Sigmoid colon (tissue), 6 donors: ENCODE measurements at regions not wholly inside any gene's neighbourhood (a gene's known extent, or its start where the extent isn't known, plus 50 kb on each side); places are given as distances from the start of the nearest gene placed in this dataset.
A peak's percentile ranks its signal among the peaks of the same experiment; 100 is the strongest.

Source experiments
- DNase-seq: peaks from one replicate; pipeline ENCODE4 v3.0.0-alpha.2; 2019
- H3K27ac ChIP-seq, 4 donors: fragments of 200-600 bp; sonication (generic); one replicate each; pipeline ENCODE4 v1.5.1; 2016 to 2019; ENCODE audit warnings: mild to moderate bottlenecking in 1 of 4
- H3K27me3 ChIP-seq, 3 donors: fragments of 200-600 bp; sonication (generic); one replicate each; pipeline ENCODE4 v1.5.1; 2019; ENCODE audit warnings: mild to moderate bottlenecking in 1 of 3
- H3K36me3 ChIP-seq, 4 donors: fragments of 200-600 bp; sonication (generic); one replicate each; pipeline ENCODE4 v1.5.1; 2016 to 2019
- H3K4me1 ChIP-seq, 4 donors: fragments of 200-600 bp; sonication (generic); one replicate each; pipeline ENCODE4 v1.5.1; 2017 to 2019
- H3K4me3 ChIP-seq, 4 donors: fragments of 200-600 bp; sonication (generic); one replicate each; pipeline ENCODE4 v1.5.1; 2017 to 2019; ENCODE audit warnings: mild to moderate bottlenecking in 2 of 4, moderate library complexity in 1 of 4
- H3K9me3 ChIP-seq, 4 donors: fragments of 200-600 bp in 3 of 4; sonication (generic) in 3 of 4; one replicate each; pipeline versions ENCODE4 v1.5.1 to v1.6.1; 2013 to 2019
- EP300 ChIP-seq, 4 donors: sonication (generic); formaldehyde crosslinking; IDR thresholded peaks; one replicate each; pipeline ENCODE4 v1.6.1; 2017; ENCODE audit warnings: antibody characterized with exemption in 4 of 4
- POLR2A ChIP-seq, 2 donors: fragments of 450-650 bp; IDR thresholded peaks; one replicate each; pipeline ENCODE4 v1.6.1; 2016; ENCODE audit warnings: antibody characterized with exemption in 2 of 2, mild to moderate bottlenecking in 2 of 2, moderate library complexity in 2 of 2
- POLR2AphosphoS5 ChIP-seq, 4 donors: sonication (generic); formaldehyde crosslinking; IDR thresholded peaks; one replicate each; pipeline ENCODE4 v1.6.1; 2017; ENCODE audit warnings: antibody characterized with exemption in 4 of 4
- WGBS, 2 donors: extraction: QIAGEN DNeasy Blood & Tissue Kit; methylation state at CpG; one replicate each; pipeline ENCODE4 v1.1.7; 2013; 5-methylcytosine and 5-hydroxymethylcytosine counted together
- intact Hi-C: fragments of 100-400 bp; cut with DNase I; formaldehyde crosslinking; loops from one replicate; pipeline ENCODE4 v1.15.1; 2023
- TF ChIP-seq, protein P1 (sequence below), 4 experiments: fragments of 450-650 bp in 3 of 4; fragments of 200-600 bp in 1 of 4; IDR thresholded peaks; one replicate each; pipeline ENCODE4 v1.5.1; 2016 to 2019; ENCODE audit warnings: antibody characterized with exemption in 4 of 4, mild to moderate bottlenecking in 3 of 4, moderate library complexity in 2 of 4
- donor health status: healthy with polysubstance abuse.
- donor health status: healthy.

DNA sequence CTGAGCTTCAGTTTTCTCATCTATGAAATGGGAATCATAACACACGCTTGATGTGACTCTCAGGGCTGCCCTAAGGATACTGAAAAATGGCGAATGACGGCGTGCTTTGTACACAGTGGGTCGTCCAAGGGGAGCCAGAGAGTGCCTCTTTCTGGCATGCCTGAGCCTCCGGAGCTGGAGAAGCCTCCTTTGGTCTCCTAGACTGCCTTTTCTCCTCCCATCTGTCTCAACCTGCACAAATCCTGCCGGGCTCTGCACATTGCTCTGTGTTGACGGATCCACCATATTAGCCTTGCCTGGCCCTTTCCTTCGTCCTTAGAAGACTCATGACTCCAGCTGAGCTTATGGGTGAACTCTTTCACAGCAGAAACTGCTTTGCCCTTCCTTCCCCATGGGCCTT is 220.9 kb downstream of the TSHZ3 start:
- peaks cover 0 to 29% (median 19%) of the 10 kb centered on the region in 4 donors for H3K4me1 ChIP-seq
- TF ChIP-seq, protein P1, sequence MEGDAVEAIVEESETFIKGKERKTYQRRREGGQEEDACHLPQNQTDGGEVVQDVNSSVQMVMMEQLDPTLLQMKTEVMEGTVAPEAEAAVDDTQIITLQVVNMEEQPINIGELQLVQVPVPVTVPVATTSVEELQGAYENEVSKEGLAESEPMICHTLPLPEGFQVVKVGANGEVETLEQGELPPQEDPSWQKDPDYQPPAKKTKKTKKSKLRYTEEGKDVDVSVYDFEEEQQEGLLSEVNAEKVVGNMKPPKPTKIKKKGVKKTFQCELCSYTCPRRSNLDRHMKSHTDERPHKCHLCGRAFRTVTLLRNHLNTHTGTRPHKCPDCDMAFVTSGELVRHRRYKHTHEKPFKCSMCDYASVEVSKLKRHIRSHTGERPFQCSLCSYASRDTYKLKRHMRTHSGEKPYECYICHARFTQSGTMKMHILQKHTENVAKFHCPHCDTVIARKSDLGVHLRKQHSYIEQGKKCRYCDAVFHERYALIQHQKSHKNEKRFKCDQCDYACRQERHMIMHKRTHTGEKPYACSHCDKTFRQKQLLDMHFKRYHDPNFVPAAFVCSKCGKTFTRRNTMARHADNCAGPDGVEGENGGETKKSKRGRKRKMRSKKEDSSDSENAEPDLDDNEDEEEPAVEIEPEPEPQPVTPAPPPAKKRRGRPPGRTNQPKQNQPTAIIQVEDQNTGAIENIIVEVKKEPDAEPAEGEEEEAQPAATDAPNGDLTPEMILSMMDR (IDR thresholded peaks at IDR 0.05) = no peak
- TF ChIP-seq EP300 (IDR thresholded peaks at IDR 0.05) (no peak), POLR2AphosphoS5 (IDR thresholded peaks at IDR 0.05) (no peak), POLR2A (IDR thresholded peaks at IDR 0.05) (no peak)
- no peaks in the 10 kb centered on the region for H3K9me3 ChIP-seq
- no peaks in the 10 kb centered on the region for H3K36me3 ChIP-seq
- 94 to 96% methylated on average over 9 of the region's 9 CpGs for WGBS, 2 donors
- peak overlapping the region in 2 of 4 donors; percentile 78 to 83 for H3K27ac ChIP-seq
- H3K27me3 ChIP-seq = no peaks in the 10 kb centered on the region
- DNase-seq = no peak
- intact Hi-C loops = no loop called here
- H3K4me3 ChIP-seq = no peak overlapping the region

DNA sequence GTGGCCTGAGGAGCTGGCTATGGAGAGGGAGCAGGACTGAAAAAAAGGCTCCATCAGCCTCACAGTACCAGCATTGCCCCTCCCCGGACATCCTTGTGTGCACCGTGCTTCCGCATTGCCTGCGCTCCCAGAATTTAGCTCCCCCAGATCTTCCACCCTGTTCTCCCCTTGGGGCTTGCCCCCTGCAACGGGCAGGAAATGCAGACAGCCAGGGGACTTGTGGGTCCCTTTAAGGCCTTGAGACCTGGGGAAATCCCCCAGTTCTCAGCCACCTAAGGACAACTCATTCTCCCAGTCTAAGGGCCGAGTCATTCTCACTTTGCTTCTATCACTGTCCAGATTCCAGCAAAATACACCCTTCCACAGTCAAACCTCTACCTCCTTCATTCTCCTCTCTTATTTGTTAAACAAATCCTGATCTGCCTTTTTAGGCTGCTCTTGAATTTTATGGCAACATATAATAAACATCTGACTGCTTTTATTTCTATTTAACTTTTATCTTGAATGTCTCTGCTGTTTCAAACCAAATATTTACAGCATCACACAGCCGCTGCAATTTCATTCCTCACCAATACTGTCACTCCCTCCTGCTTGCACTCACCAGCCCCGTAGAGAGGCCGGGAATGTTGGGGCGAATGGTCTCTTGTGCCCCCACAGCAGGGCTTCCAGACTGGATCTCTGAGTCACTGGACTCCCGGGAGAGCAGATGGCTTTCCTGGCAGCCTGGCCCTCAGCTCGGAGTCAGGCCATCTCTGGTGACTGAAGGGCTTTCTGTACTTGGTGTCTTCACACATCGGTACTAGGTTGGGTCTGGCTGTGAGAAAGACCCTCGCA is 221.9 kb downstream of the TSHZ3 start:
- no peaks in the 10 kb centered on the region for H3K9me3 ChIP-seq
- H3K4me1 ChIP-seq = peaks cover 0 to 24% (median 16%) of the 10 kb centered on the region in 4 donors
- H3K36me3 ChIP-seq = no peaks in the 10 kb centered on the region
- H3K27ac ChIP-seq = peak overlapping the region in 3 of 4 donors; percentile 57 to 83 (median 78)
- 38 to 59% methylated on average over 14 of the region's 14 CpGs for WGBS, 2 donors
- intact Hi-C loops = no loop called here
- H3K4me3 ChIP-seq = no peak overlapping the region
- H3K27me3 ChIP-seq = no peaks in the 10 kb centered on the region
- peak; percentile 68 for DNase-seq
- TF ChIP-seq POLR2AphosphoS5 (IDR thresholded peaks at IDR 0.05) = peak in 3 of 4 donors; percentile 13 to 52 (median 34)
- TF ChIP-seq POLR2A (IDR thresholded peaks at IDR 0.05) = no peak
- TF ChIP-seq, protein P1 (IDR thresholded peaks at IDR 0.05) = no peak
- TF ChIP-seq EP300 (IDR thresholded peaks at IDR 0.05) = peak in 1 of 4 donors; percentile 3

DNA sequence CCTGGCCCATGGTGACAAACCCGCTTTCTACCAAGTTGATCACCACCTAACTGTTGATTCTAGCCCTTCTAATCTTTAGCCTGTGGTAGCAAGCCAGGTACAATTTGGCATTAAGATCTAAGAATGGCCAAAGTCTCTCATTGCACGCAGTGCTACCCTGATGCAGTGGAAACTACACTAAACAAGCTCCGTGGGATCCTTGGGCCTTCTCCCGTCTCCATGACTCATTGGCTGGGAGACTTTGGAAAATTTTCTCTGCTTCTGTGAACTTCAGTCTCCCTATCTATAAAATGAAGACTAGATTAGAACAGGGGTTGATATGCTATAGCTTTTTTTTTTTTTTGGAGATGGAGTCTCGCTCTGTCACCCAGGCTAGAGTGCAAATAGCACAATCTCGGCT is 223.0 kb downstream of the TSHZ3 start:
- peak; percentile 28 for DNase-seq
- H3K9me3 ChIP-seq = no peaks in the 10 kb centered on the region
- TF ChIP-seq POLR2AphosphoS5 (IDR thresholded peaks at IDR 0.05) (no peak), EP300 (IDR thresholded peaks at IDR 0.05) (no peak)
- TF ChIP-seq, protein P1 (IDR thresholded peaks at IDR 0.05) = no peak
- intact Hi-C loops = no loop called here
- H3K27ac ChIP-seq = no peak overlapping the region
- H3K4me3 ChIP-seq = no peak overlapping the region
- no peaks in the 10 kb centered on the region for H3K27me3 ChIP-seq
- H3K4me1 ChIP-seq = peaks cover 0 to 21% (median 16%) of the 10 kb centered on the region in 4 donors
- H3K36me3 ChIP-seq = no peaks in the 10 kb centered on the region
- WGBS, 2 donors = 87 to 94% methylated on average over 6 of the region's 6 CpGs

GRCh38 chr19:31125071-31125470 is 224.2 kb downstream of the TSHZ3 start:
- DNase-seq = peak; percentile 27
- peaks cover 0 to 19% (median 16%) of the 10 kb centered on the region in 4 donors for H3K4me1 ChIP-seq
- intact Hi-C loops = no loop called here
- H3K27me3 ChIP-seq = no peaks in the 10 kb centered on the region
- 93 to 94% methylated on average over 5 of the region's 5 CpGs for WGBS, 2 donors
- no peak overlapping the region for H3K4me3 ChIP-seq
- H3K36me3 ChIP-seq = no peaks in the 10 kb centered on the region
- H3K9me3 ChIP-seq = no peaks in the 10 kb centered on the region
- TF ChIP-seq EP300 (IDR thresholded peaks at IDR 0.05) (no peak), POLR2A (IDR thresholded peaks at IDR 0.05) (no peak)
- TF ChIP-seq, protein P1 (IDR thresholded peaks at IDR 0.05) = no peak
- H3K27ac ChIP-seq = no peak overlapping the region
